Osteocyte (in vitro differentiated cells): ENCODE measurements at regions not wholly inside any gene's neighbourhood (a gene's known extent, or its start where the extent isn't known, plus 50 kb on each side); places are given as distances from the start of the nearest gene placed in this dataset.
A peak's percentile ranks its signal among the peaks of the same experiment; 100 is the strongest.

Experiments used
- DNase-seq: peaks from one replicate; pipeline ENCODE4 v3.0.0; 2021; ENCODE audit warnings: mixed read lengths; ENCODE audit not compliant: unreplicated experiment; ENCODE audit errors: extremely low spot score
- H3K27ac Mint-ChIP-seq: one replicate; pipeline ENCODE4 v1.8.0; 2021; ENCODE audit warnings: mild to moderate bottlenecking, mixed read lengths; ENCODE audit not compliant: unreplicated experiment
- H3K27me3 Mint-ChIP-seq: one replicate; pipeline ENCODE4 v1.8.0; 2021; ENCODE audit warnings: mixed read lengths; ENCODE audit not compliant: unreplicated experiment
- H3K36me3 Mint-ChIP-seq: one replicate; pipeline ENCODE4 v1.8.0; 2021; ENCODE audit warnings: mixed read lengths; ENCODE audit not compliant: unreplicated experiment
- H3K4me1 Mint-ChIP-seq: one replicate; pipeline ENCODE4 v1.8.0; 2021; ENCODE audit warnings: mixed read lengths; ENCODE audit not compliant: unreplicated experiment
- H3K4me3 Mint-ChIP-seq: one replicate; pipeline ENCODE4 v1.8.0; 2021; ENCODE audit warnings: mild to moderate bottlenecking, moderate library complexity, mixed read lengths; ENCODE audit not compliant: unreplicated experiment
- H3K9me3 Mint-ChIP-seq: one replicate; pipeline ENCODE4 v1.8.0; 2021; ENCODE audit warnings: mixed read lengths; ENCODE audit not compliant: unreplicated experiment
- TF ChIP-seq, protein P1 (sequence below): fragments of 200-600 bp; sonication (generic); IDR thresholded peaks from 2 replicates; pipeline ENCODE4 v1.5.0; 2021; ENCODE audit warnings: antibody characterized with exemption, mild to moderate bottlenecking, moderate library complexity

DNA sequence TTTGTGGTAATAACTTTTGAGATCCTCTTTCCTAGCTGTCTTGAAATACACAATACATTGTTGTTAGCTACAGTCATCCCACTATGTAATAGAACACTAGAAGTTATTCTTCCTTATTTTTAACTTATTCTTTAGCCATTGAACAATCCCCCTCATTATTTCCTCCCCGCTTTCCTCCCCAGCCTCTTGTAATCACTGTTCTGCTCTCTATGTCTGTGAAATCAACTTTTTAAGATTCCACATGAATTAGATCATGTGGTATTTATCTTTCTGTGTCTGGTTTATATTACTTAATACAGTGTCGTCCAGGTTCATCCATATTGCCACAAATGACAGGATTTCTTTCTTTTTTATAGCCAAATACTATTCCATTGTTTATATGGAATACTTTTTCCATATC lies 72.9 kb downstream of the SLC10A2 start:
- H3K27ac Mint-ChIP-seq: peak overlapping the region; percentile 17
- H3K4me3 Mint-ChIP-seq: no peak overlapping the region
- TF ChIP-seq, protein P1, sequence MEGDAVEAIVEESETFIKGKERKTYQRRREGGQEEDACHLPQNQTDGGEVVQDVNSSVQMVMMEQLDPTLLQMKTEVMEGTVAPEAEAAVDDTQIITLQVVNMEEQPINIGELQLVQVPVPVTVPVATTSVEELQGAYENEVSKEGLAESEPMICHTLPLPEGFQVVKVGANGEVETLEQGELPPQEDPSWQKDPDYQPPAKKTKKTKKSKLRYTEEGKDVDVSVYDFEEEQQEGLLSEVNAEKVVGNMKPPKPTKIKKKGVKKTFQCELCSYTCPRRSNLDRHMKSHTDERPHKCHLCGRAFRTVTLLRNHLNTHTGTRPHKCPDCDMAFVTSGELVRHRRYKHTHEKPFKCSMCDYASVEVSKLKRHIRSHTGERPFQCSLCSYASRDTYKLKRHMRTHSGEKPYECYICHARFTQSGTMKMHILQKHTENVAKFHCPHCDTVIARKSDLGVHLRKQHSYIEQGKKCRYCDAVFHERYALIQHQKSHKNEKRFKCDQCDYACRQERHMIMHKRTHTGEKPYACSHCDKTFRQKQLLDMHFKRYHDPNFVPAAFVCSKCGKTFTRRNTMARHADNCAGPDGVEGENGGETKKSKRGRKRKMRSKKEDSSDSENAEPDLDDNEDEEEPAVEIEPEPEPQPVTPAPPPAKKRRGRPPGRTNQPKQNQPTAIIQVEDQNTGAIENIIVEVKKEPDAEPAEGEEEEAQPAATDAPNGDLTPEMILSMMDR: no peak
- DNase-seq: no peak
- H3K36me3 Mint-ChIP-seq: peaks cover 3% of the 10 kb centered on the region
- H3K27me3 Mint-ChIP-seq: no peaks in the 10 kb centered on the region
- peaks cover 32% of the 10 kb centered on the region for H3K4me1 Mint-ChIP-seq
- H3K9me3 Mint-ChIP-seq: peaks cover 13% of the 10 kb centered on the region

DNA sequence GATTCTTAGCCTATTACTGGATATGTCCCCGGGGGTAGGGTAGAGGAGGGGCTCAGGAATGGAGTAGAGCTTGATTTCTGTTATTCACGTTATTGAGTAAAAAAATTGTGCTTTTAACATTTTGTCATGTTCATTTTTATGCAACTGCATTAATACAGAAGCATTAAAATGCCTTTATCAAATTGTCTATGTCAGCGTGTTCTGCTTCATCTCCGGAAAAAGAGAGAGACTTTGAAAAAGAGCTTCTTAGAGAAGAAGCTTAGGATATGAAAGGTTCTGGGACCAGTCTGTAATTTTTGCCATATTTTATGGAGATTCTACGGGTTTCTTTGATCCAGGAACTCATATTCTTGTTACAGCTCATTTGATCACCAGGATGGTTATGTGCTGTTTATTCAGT lies 82.0 kb downstream of the SLC10A2 start:
- Mint-ChIP-seq H3K27me3 (no peaks in the 10 kb centered on the region), H3K36me3 (peaks cover 5% of the 10 kb centered on the region), H3K4me1 (peaks cover 39% of the 10 kb centered on the region), H3K4me3 (no peak overlapping the region), H3K27ac (peak overlapping the region; percentile 54), H3K9me3 (peaks cover 15% of the 10 kb centered on the region)
- DNase-seq: no peak
- TF ChIP-seq, protein P1: no peak

DNA sequence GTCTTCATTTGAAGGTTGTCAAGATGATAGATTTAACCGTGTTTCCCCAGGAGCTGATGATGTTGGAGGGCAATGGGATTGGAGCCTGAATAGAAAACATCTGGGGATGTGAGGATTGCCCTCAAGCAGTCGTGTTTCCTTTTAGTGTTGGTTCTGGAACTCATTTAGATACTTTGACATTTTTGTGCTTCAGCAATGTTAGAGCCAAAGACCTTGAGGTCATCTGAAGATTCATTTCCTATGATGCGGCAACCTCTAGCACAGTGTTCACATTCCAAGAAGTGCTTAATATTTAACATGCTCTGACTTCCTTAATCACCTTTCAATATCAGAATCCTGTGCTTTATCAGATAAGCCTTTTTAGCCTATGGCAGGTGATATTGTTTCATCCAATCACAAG lies 82.7 kb downstream of the SLC10A2 start:
- peaks cover 10% of the 10 kb centered on the region for H3K9me3 Mint-ChIP-seq
- peaks cover 3% of the 10 kb centered on the region for H3K36me3 Mint-ChIP-seq
- no peak for DNase-seq
- no peak overlapping the region for H3K4me3 Mint-ChIP-seq
- no peaks in the 10 kb centered on the region for H3K27me3 Mint-ChIP-seq
- TF ChIP-seq, protein P1: no peak
- peaks cover 39% of the 10 kb centered on the region for H3K4me1 Mint-ChIP-seq
- H3K27ac Mint-ChIP-seq: peak overlapping the region; percentile 54

DNA sequence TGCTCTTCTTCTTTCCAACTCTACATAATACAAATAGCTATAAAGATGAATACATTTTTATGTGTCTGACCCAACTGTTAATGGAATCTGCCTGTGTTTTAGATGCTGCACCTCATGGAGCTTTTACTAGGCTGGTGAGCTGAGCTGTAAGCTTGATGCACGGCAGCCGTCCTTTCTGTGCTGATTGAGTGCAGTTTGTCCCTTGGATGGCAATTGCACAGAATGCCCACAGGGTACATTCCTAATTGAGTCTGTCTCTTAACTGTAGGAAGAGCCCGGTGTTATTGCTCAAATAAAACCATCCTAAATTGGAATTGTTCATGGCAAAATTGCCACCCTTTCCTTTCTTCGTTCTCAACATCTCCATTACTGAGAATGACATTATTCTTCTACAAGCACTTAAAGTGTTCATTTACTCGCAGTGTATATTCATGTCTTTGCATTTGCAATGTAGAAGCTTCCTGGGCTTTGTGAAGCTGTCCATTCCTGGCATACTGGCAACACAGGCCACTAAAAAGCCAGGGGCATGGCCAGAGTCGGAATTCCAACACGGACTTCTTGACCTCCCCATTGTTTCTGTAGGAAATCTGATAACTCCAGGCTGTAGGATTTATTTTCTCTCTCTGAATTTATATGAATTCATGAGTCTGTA lies 85.8 kb downstream of the SLC10A2 start:
- Mint-ChIP-seq H3K9me3 (no peaks in the 10 kb centered on the region), H3K36me3 (no peaks in the 10 kb centered on the region), H3K4me1 (peaks cover 49% of the 10 kb centered on the region), H3K27me3 (peaks cover 1% of the 10 kb centered on the region), H3K4me3 (no peak overlapping the region), H3K27ac (peak overlapping the region; percentile 27)
- no peak for DNase-seq
- TF ChIP-seq, protein P1: no peak

DNA sequence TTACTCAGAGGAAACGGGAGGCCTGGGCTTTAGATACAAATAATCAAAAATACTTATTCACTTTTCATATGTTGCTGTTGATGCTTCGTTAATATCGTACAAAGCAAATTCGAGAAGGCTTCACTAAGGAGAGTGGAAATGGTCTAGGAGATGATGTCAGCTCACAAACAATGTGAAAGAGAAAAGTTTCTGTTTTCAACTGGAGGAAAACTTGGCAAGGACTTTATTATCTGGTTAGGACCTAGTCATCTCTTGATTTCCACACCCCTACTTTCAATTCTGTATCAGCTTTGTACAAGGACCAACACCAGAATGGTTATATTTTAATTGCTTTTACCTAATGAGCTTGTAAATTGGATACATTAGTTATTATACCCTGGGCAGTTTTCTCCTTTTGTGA lies 88.0 kb downstream of the SLC10A2 start:
- TF ChIP-seq, protein P1: no peak
- H3K27ac Mint-ChIP-seq: peak overlapping the region; percentile 42
- peaks cover 44% of the 10 kb centered on the region for H3K4me1 Mint-ChIP-seq
- peaks cover 14% of the 10 kb centered on the region for H3K27me3 Mint-ChIP-seq
- H3K9me3 Mint-ChIP-seq: no peaks in the 10 kb centered on the region
- H3K36me3 Mint-ChIP-seq: no peaks in the 10 kb centered on the region
- no peak overlapping the region for H3K4me3 Mint-ChIP-seq
- no peak for DNase-seq
